SK-N-SH treated with all-trans-retinoic acid at 6 μM for 48 hours (cell line): ENCODE measurements at regions not wholly inside any gene's neighbourhood (a gene's known extent, or its start where the extent isn't known, plus 50 kb on each side); places are given as distances from the start of the nearest gene placed in this dataset.
"Not testable (repeated sequence)": the region's sequence is repeated elsewhere in the genome, so short reads cannot be mapped to it uniquely, and the experiment has no call there.

Experiments used
- ATAC-seq: fragments of 200-7000 bp; cut with Tn5 transposase; 3 replicates; pipeline ENCODE4 v1.9.1; 2020; ENCODE audit warnings: mild to moderate bottlenecking, moderate library complexity
- CSDC2 ChIP-seq: fragments of 250-450 bp; sonication (Bioruptor Pico); IDR thresholded peaks from 2 replicates; pipeline ENCODE4 v1.5.0; 2020; ENCODE audit warnings: mild to moderate bottlenecking, moderate library complexity
- GLIS3 ChIP-seq: fragments of 250-450 bp; sonication (Bioruptor Pico); IDR thresholded peaks from 2 replicates; pipeline ENCODE4 v1.5.0; 2020; ENCODE audit warnings: mild to moderate bottlenecking, moderate library complexity
- ISL1 ChIP-seq: fragments of 250-450 bp; sonication (Bioruptor Pico); IDR thresholded peaks from 2 replicates; pipeline ENCODE4 v2.1.2; 2022; ENCODE audit warnings: mild to moderate bottlenecking, moderate library complexity
- OSR1 ChIP-seq: fragments of 250-450 bp; sonication (Bioruptor Pico); IDR thresholded peaks from 2 replicates; pipeline ENCODE4 v1.8.0; 2022; ENCODE audit warnings: moderate library complexity, mild to moderate bottlenecking, inconsistent platforms
- PPARA ChIP-seq: fragments of 250-450 bp; sonication (Bioruptor Pico); IDR thresholded peaks from 2 replicates; pipeline ENCODE4 v1.5.0; 2020; ENCODE audit warnings: mild to moderate bottlenecking, borderline replicate concordance
- TSHZ2 ChIP-seq: fragments of 250-450 bp; sonication (Bioruptor Pico); IDR thresholded peaks from 2 replicates; pipeline ENCODE4 v1.5.0; 2020; ENCODE audit warnings: mild to moderate bottlenecking, moderate library complexity
- ZC3H10 ChIP-seq: fragments of 250-450 bp; sonication (Bioruptor Pico); IDR thresholded peaks from 2 replicates; pipeline ENCODE4 v1.5.1; 2021; ENCODE audit warnings: mild to moderate bottlenecking, moderate library complexity
- ZNF70 ChIP-seq: fragments of 450-650 bp; formaldehyde crosslinking; IDR thresholded peaks from 2 replicates; pipeline ENCODE4 v1.5.0; 2020; ENCODE audit warnings: mild to moderate bottlenecking, moderate library complexity
- ZNF8 ChIP-seq: fragments of 450-650 bp; formaldehyde crosslinking; IDR thresholded peaks from 2 replicates; pipeline ENCODE4 v1.5.0; 2020; ENCODE audit warnings: mild to moderate bottlenecking, moderate library complexity
- TF ChIP-seq, protein P1 (sequence below): fragments of 250-450 bp; sonication (Bioruptor Pico); IDR thresholded peaks from 2 replicates; pipeline ENCODE4 v1.8.0; 2020; ENCODE audit warnings: mild to moderate bottlenecking, moderate library complexity, borderline replicate concordance
- TF ChIP-seq, protein P2 (sequence below): fragments of 250-450 bp; sonication (Bioruptor Pico); IDR thresholded peaks from 2 replicates; pipeline ENCODE4 v1.8.0; 2021; ENCODE audit warnings: low read depth, mild to moderate bottlenecking, moderate library complexity, borderline replicate concordance
- TF ChIP-seq, protein P3 (sequence below): fragments of 250-450 bp; sonication (Bioruptor Pico); IDR thresholded peaks from 2 replicates; pipeline ENCODE4 v1.5.1; 2020; ENCODE audit warnings: low read depth, mild to moderate bottlenecking, moderate library complexity
- TF ChIP-seq, protein P4 (sequence below): fragments of 250-450 bp; sonication (Bioruptor Pico); IDR thresholded peaks from 2 replicates; pipeline ENCODE4 v1.5.1; 2021; ENCODE audit warnings: mild to moderate bottlenecking, moderate library complexity

DNA sequence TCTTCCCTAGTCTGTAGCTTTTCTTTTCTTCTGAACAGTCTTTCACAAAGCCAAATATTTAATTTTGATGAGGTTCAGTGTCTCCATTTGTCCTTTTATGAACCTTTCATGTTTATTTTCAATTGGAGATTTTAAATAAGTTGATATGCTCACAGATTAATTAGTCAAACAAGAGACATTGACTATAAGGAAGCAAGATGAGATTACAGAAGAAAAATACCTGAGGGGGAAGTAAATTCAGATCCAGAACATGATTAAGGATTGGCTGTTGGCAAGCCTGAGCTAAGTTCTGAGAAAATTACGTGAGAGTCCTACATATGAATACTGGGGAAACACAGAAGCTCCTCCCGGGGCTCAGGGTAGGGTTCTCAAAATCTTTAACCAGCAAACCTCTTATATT lies 1039.8 kb upstream of the SEMA6A start:
- TF ChIP-seq PPARA (CRISPR knock-in tag) = no peak
- no peak for TF ChIP-seq ZNF70 (CRISPR knock-in tag)
- TF ChIP-seq, protein P1, sequence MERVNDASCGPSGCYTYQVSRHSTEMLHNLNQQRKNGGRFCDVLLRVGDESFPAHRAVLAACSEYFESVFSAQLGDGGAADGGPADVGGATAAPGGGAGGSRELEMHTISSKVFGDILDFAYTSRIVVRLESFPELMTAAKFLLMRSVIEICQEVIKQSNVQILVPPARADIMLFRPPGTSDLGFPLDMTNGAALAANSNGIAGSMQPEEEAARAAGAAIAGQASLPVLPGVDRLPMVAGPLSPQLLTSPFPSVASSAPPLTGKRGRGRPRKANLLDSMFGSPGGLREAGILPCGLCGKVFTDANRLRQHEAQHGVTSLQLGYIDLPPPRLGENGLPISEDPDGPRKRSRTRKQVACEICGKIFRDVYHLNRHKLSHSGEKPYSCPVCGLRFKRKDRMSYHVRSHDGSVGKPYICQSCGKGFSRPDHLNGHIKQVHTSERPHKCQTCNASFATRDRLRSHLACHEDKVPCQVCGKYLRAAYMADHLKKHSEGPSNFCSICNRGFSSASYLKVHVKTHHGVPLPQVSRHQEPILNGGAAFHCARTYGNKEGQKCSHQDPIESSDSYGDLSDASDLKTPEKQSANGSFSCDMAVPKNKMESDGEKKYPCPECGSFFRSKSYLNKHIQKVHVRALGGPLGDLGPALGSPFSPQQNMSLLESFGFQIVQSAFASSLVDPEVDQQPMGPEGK (CRISPR knock-in tag) = no peak
- TF ChIP-seq ZNF8 (CRISPR knock-in tag) = no peak
- TF ChIP-seq TSHZ2 (CRISPR knock-in tag) = no peak

GRCh38 chr5:117604845-117605244 lies 1030.2 kb upstream of the SEMA6A start:
- TF ChIP-seq OSR1 (no peak), ZC3H10 (CRISPR knock-in tag) (no peak), ZNF70 (CRISPR knock-in tag) (no peak)
- TF ChIP-seq, protein P2, sequence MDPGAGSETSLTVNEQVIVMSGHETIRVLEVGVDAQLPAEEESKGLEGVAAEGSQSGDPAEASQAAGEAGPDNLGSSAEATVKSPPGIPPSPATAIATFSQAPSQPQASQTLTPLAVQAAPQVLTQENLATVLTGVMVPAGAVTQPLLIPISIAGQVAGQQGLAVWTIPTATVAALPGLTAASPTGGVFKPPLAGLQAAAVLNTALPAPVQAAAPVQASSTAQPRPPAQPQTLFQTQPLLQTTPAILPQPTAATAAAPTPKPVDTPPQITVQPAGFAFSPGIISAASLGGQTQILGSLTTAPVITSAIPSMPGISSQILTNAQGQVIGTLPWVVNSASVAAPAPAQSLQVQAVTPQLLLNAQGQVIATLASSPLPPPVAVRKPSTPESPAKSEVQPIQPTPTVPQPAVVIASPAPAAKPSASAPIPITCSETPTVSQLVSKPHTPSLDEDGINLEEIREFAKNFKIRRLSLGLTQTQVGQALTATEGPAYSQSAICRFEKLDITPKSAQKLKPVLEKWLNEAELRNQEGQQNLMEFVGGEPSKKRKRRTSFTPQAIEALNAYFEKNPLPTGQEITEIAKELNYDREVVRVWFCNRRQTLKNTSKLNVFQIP (CRISPR knock-in tag) = no peak
- TF ChIP-seq, protein P3, sequence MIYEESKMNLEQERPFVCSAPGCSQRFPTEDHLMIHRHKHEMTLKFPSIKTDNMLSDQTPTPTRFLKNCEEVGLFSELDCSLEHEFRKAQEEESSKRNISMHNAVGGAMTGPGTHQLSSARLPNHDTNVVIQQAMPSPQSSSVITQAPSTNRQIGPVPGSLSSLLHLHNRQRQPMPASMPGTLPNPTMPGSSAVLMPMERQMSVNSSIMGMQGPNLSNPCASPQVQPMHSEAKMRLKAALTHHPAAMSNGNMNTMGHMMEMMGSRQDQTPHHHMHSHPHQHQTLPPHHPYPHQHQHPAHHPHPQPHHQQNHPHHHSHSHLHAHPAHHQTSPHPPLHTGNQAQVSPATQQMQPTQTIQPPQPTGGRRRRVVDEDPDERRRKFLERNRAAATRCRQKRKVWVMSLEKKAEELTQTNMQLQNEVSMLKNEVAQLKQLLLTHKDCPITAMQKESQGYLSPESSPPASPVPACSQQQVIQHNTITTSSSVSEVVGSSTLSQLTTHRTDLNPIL = no peak
- TF ChIP-seq, protein P4, sequence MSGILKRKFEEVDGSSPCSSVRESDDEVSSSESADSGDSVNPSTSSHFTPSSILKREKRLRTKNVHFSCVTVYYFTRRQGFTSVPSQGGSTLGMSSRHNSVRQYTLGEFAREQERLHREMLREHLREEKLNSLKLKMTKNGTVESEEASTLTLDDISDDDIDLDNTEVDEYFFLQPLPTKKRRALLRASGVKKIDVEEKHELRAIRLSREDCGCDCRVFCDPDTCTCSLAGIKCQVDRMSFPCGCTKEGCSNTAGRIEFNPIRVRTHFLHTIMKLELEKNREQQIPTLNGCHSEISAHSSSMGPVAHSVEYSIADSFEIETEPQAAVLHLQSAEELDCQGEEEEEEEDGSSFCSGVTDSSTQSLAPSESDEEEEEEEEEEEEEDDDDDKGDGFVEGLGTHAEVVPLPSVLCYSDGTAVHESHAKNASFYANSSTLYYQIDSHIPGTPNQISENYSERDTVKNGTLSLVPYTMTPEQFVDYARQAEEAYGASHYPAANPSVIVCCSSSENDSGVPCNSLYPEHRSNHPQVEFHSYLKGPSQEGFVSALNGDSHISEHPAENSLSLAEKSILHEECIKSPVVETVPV = no peak
- ATAC-seq = no peak

More for the DNA sequence above, 1039.8 kb upstream of the SEMA6A start:
- ATAC-seq = no peak

DNA sequence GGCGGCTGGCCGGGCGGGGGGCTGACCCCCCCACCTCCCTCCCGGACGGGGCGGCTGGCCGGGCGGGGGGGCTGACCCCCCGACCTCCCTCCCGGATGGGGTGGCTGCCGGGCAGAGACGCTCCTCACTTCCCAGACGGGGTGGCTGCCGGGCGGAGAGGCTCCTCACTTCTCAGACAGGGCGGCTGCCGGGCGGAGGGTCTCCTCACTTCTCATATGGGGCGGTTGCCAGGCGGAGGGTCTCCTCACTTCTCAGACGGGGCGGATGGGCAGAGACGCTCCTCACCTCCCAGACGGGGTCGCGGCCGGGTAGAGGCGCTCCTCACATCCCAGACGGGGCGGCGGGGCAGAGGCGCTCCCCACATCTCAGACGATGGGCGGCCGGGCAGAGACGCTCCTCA lies 1025.2 kb upstream of the SEMA6A start:
- ATAC-seq = not testable (repeated sequence)

GRCh38 chr5:117594166-117594565 lies 1019.5 kb upstream of the SEMA6A start:
- ATAC-seq = no peak
- TF ChIP-seq, protein P1 (CRISPR knock-in tag) = no peak
- TF ChIP-seq ISL1 (CRISPR knock-in tag) (no peak), GLIS3 (CRISPR knock-in tag) (no peak), TSHZ2 (CRISPR knock-in tag) (no peak), CSDC2 (CRISPR knock-in tag) (no peak), OSR1 (no peak)
